Endothelial cell of umbilical vein (primary cell): ENCODE measurements at regions not wholly inside any gene's neighbourhood (a gene's known extent, or its start where the extent isn't known, plus 50 kb on each side); places are given as distances from the start of the nearest gene placed in this dataset.

Experiments used
- CTCF ChIP-seq, 2 donors: IDR thresholded peaks; 1 replicate in 1 of 2; 2 replicates in 1 of 2; pipeline ENCODE4 v1.5.1; 2011; ENCODE audit warnings: low read length in 2 of 2, mild to moderate bottlenecking in 2 of 2, moderate library complexity in 2 of 2, control low read depth in 1 of 2, inconsistent platforms in 1 of 2, low read depth in 1 of 2; ENCODE audit not compliant: insufficient read depth in 1 of 2; ENCODE audit errors: extremely low read depth in 1 of 2
- EZH2 ChIP-seq: IDR thresholded peaks from 2 replicates; pipeline ENCODE4 v1.6.1; 2012; ENCODE audit warnings: borderline replicate concordance, low read depth, mild to moderate bottlenecking, moderate library complexity, low read length, inconsistent platforms; ENCODE audit not compliant: severe bottlenecking
- FOS ChIP-seq: IDR thresholded peaks from 2 replicates; pipeline ENCODE4 v1.6.1; 2011; ENCODE audit warnings: mild to moderate bottlenecking, low read length, moderate library complexity, borderline replicate concordance; ENCODE audit not compliant: insufficient read depth
- GATA2 ChIP-seq: IDR thresholded peaks from 2 replicates; pipeline ENCODE4 v1.7.0; 2011; ENCODE audit warnings: low read depth, mild to moderate bottlenecking, moderate library complexity, mixed read lengths, low read length; ENCODE audit not compliant: insufficient read length, insufficient read depth
- MAX ChIP-seq: IDR thresholded peaks from 2 replicates; pipeline ENCODE4 v1.6.1; 2011; ENCODE audit not compliant: insufficient read depth, insufficient read length
- MYC ChIP-seq: IDR thresholded peaks from one replicate; pipeline ENCODE4 v1.6.1; 2011; ENCODE audit warnings: mild to moderate bottlenecking, low read depth, low read length
- POLR2A ChIP-seq: IDR thresholded peaks from 2 replicates; pipeline ENCODE4 v1.6.1; 2012; ENCODE audit warnings: low read depth, mild to moderate bottlenecking, control low read depth, low read length
- POLR2AphosphoS5 ChIP-seq: IDR thresholded peaks from 2 replicates; pipeline ENCODE4 v1.6.1; 2012; ENCODE audit warnings: low read depth, mild to moderate bottlenecking, control low read depth, low read length, moderate library complexity; ENCODE audit not compliant: insufficient read depth

GRCh38 chr6:15937602-15938001 is 191.3 kb upstream of the MYLIP start:
- TF ChIP-seq CTCF (IDR thresholded peaks at IDR 0.05; ENCODE audit: extremely low read depth in 1 of 2, insufficient read depth in 1 of 2, low read depth in 1 of 2, low read length in 2 of 2), result no peak
- TF ChIP-seq EZH2, result no peak
- no peak for TF ChIP-seq POLR2A
- TF ChIP-seq MYC, result no peak
- TF ChIP-seq GATA2, result no peak
- TF ChIP-seq POLR2AphosphoS5, result no peak
- no peak for TF ChIP-seq MAX
- TF ChIP-seq FOS, result no peak
